Spleen (tissue), 11 donors: ENCODE measurements at regions not wholly inside any gene's neighbourhood (a gene's known extent, or its start where the extent isn't known, plus 50 kb on each side); places are given as distances from the start of the nearest gene placed in this dataset.

ENCODE experiments used
- DNase-seq: peaks from one replicate; pipeline ENCODE4 v3.0.0-alpha.2; 2020
- H3K27ac ChIP-seq, 8 donors: fragments of 200-600 bp; sonication (generic) in 7 of 8; 1 replicate in 4 of 8; 2 replicates in 4 of 8; pipeline versions ENCODE4 v1.5.0 to v1.8.0; 2016 to 2021; ENCODE audit warnings: inconsistent platforms in 4 of 8, mild to moderate bottlenecking in 4 of 8, moderate library complexity in 1 of 8
- H3K27me3 ChIP-seq, 7 donors: fragments of 200-600 bp; sonication (generic) in 6 of 7; replicated peaks in 1 of 7; 1 replicate in 4 of 7; 2 replicates in 3 of 7; pipeline versions ENCODE4 v1.5.0 to v1.8.0; 2016 to 2021; ENCODE audit warnings: inconsistent platforms in 3 of 7, mild to moderate bottlenecking in 1 of 7
- H3K36me3 ChIP-seq, 6 donors: fragments of 200-600 bp; sonication (generic) in 5 of 6; 1 replicate in 4 of 6; 2 replicates in 2 of 6; pipeline versions ENCODE4 v1.5.0 to v1.8.0; 2016 to 2021; ENCODE audit warnings: inconsistent platforms in 2 of 6
- H3K4me1 ChIP-seq, 6 donors: fragments of 200-600 bp; sonication (generic) in 5 of 6; 1 replicate in 3 of 6; 2 replicates in 3 of 6; pipeline versions ENCODE4 v1.5.0 to v1.8.0; 2016 to 2021; ENCODE audit warnings: inconsistent platforms in 3 of 6
- H3K4me3 ChIP-seq, 8 donors: fragments of 200-600 bp; sonication (generic) in 7 of 8; 1 replicate in 4 of 8; 2 replicates in 4 of 8; pipeline versions ENCODE4 v1.5.0 to v1.8.0; 2016 to 2021; ENCODE audit warnings: inconsistent platforms in 4 of 8, mild to moderate bottlenecking in 4 of 8, moderate library complexity in 2 of 8
- H3K9me3 ChIP-seq, 8 donors: fragments of 200-600 bp; sonication (generic) in 7 of 8; 1 replicate in 4 of 8; 2 replicates in 4 of 8; pipeline versions ENCODE4 v1.5.0 to v1.8.0; 2016 to 2021; ENCODE audit warnings: inconsistent platforms in 4 of 8
- CTCF ChIP-seq, 11 experiments: fragments of 200-600 bp in 7 of 11; fragments of 450-650 bp in 4 of 11; sonication (generic) in 4 of 11; IDR thresholded peaks in 8 of 11; conservative IDR thresholded peaks in 3 of 11; 1 replicate in 7 of 11; 2 replicates in 4 of 11; pipeline versions ENCODE4 v1.4.0 to v1.8.0; 2016 to 2021; ENCODE audit warnings: antibody characterized with exemption in 11 of 11, inconsistent platforms in 4 of 11, mild to moderate bottlenecking in 1 of 11
- POLR2A ChIP-seq, 3 donors: fragments of 450-650 bp; IDR thresholded peaks; one replicate each; pipeline ENCODE4 v1.5.1; 2017; ENCODE audit warnings: antibody characterized with exemption in 3 of 3, mild to moderate bottlenecking in 1 of 3
- POLR2AphosphoS5 ChIP-seq, 3 donors: sonication (generic); formaldehyde crosslinking; IDR thresholded peaks; one replicate each; pipeline ENCODE4 v1.5.1; 2017; ENCODE audit warnings: antibody characterized with exemption in 3 of 3
- WGBS, 5 donors: extraction: QIAGEN DNeasy Blood & Tissue Kit in 3 of 5; methylation state at CpG; one replicate each; pipeline versions ENCODE4 v1.1.5 to v1.1.7; 2013 to 2018; 5-methylcytosine and 5-hydroxymethylcytosine counted together
- intact Hi-C: fragments of 100-400 bp; cut with DNase I; formaldehyde crosslinking; loops from one replicate; pipeline ENCODE4 v1.15.0; 2023; ENCODE audit warnings: low total_unique reads
- donor health status: healthy with polysubstance abuse.
- donor health status: DM: no; HTN: no; CAD: no; lungs with moderate emphysema.
- donor health status: DM: no; HTN: no; CAD: no.
- donor health status: Bipolar disorder and iron deficiency.
- donor health status: healthy.
- donor health status: DM: no; HTN: no; CAD: no.
- donor health status: DM: yes; HTN: yes; CAD: no.

GRCh38 chr19:31109636-31110035 is 239.6 kb downstream of the TSHZ3 start:
- WGBS, 5 donors, result 0 to 19% (median 4%) methylated on average over 2 of the region's 2 CpGs
- intact Hi-C loops, result no loop called here
- no peak for DNase-seq

GRCh38 chr19:31107096-31107495 is 242.1 kb downstream of the TSHZ3 start:
- peaks cover 0 to 10% (median 6%) of the 10 kb centered on the region in 6 donors for H3K4me1 ChIP-seq
- no peak for DNase-seq
- intact Hi-C loops, result no loop called here

More at GRCh38 chr19:31109636-31110035, 239.6 kb downstream of the TSHZ3 start:
- peaks cover 0 to 16% (median 0%) of the 10 kb centered on the region in 7 donors for H3K27me3 ChIP-seq
- no peaks in the 10 kb centered on the region for H3K9me3 ChIP-seq
- peaks cover 0 to 10% (median 6%) of the 10 kb centered on the region in 6 donors for H3K4me1 ChIP-seq
- no peaks in the 10 kb centered on the region for H3K36me3 ChIP-seq
- no peak overlapping the region for H3K27ac ChIP-seq
- TF ChIP-seq POLR2A (IDR thresholded peaks at IDR 0.05) (no peak), POLR2AphosphoS5 (IDR thresholded peaks at IDR 0.05) (no peak), CTCF (IDR thresholded peaks at IDR 0.05 in 8 of 11, conservative IDR thresholded peaks at IDR 0.05 in 3 of 11) (no peak)
- no peak overlapping the region for H3K4me3 ChIP-seq

GRCh38 chr19:31105761-31106160 is 243.5 kb downstream of the TSHZ3 start:
- H3K27ac ChIP-seq, result no peak overlapping the region
- H3K4me1 ChIP-seq, result peaks cover 0 to 13% (median 8%) of the 10 kb centered on the region in 6 donors
- no peak overlapping the region for H3K4me3 ChIP-seq
- H3K9me3 ChIP-seq, result no peaks in the 10 kb centered on the region
- H3K27me3 ChIP-seq, result peaks cover 0 to 16% (median 0%) of the 10 kb centered on the region in 7 donors
- DNase-seq, result no peak
- intact Hi-C loops, result no loop called here
- H3K36me3 ChIP-seq, result no peaks in the 10 kb centered on the region
- no peak for TF ChIP-seq POLR2AphosphoS5 (IDR thresholded peaks at IDR 0.05)
- no peak for TF ChIP-seq POLR2A (IDR thresholded peaks at IDR 0.05)
- no peak for TF ChIP-seq CTCF (IDR thresholded peaks at IDR 0.05 in 8 of 11, conservative IDR thresholded peaks at IDR 0.05 in 3 of 11)
- 62 to 91% (median 83%) methylated on average over 4 of the region's 4 CpGs for WGBS, 5 donors

More at GRCh38 chr19:31107096-31107495, 242.1 kb downstream of the TSHZ3 start:
- WGBS, 5 donors, result 83 to 93% (median 88%) methylated on average over 8 of the region's 8 CpGs
- peaks cover 0 to 16% (median 0%) of the 10 kb centered on the region in 7 donors for H3K27me3 ChIP-seq
- TF ChIP-seq CTCF (IDR thresholded peaks at IDR 0.05 in 8 of 11, conservative IDR thresholded peaks at IDR 0.05 in 3 of 11) (no peak), POLR2A (IDR thresholded peaks at IDR 0.05) (no peak), POLR2AphosphoS5 (IDR thresholded peaks at IDR 0.05) (no peak)
- H3K27ac ChIP-seq, result no peak overlapping the region
- no peak overlapping the region for H3K4me3 ChIP-seq
- no peaks in the 10 kb centered on the region for H3K36me3 ChIP-seq
- H3K9me3 ChIP-seq, result no peaks in the 10 kb centered on the region

GRCh38 chr19:31104451-31104850 is 244.8 kb downstream of the TSHZ3 start:
- intact Hi-C loops, result no loop called here
- Histone ChIP-seq H3K4me1 (peaks cover 0 to 8% (median 2%) of the 10 kb centered on the region in 6 donors), H3K4me3 (no peak overlapping the region), H3K27ac (no peak overlapping the region), H3K27me3 (peaks cover 0 to 15% (median 0%) of the 10 kb centered on the region in 7 donors), H3K36me3 (no peaks in the 10 kb centered on the region), H3K9me3 (no peaks in the 10 kb centered on the region)
- WGBS, 5 donors, result 86 to 91% (median 90%) methylated on average over 10 of the region's 10 CpGs
- no peak for DNase-seq
- TF ChIP-seq POLR2AphosphoS5 (IDR thresholded peaks at IDR 0.05), result no peak
- no peak for TF ChIP-seq POLR2A (IDR thresholded peaks at IDR 0.05)
- no peak for TF ChIP-seq CTCF (IDR thresholded peaks at IDR 0.05 in 8 of 11, conservative IDR thresholded peaks at IDR 0.05 in 3 of 11)
